ENCODE measurements at regions not wholly inside any gene's neighbourhood (a gene's known extent, or its start where the extent isn't known, plus 50 kb on each side); places are given as distances from the start of the nearest gene placed in this dataset.

DNA sequence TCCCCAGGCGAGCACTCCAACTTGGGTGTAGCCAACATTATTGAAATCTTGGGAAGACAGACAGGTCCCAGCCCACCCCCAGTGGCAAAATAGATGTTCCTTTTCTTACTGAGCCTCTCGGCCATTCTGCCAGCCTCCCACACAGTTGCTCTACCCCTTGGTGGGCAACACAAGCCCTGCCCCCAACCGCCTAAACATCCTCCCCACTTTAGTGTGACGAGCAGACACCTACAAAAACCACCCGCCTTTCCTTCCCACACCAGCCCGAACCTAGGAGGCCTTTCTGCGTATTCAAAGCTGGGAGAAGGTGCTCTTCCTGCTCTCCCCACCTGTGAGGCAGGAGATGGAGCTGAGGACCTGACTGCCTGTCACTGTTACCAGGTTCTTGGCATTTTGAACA lies 58.6 kb upstream of the CAB39 start:
- in situ Hi-C loops (cut with MboI): no loop called here
- Histone ChIP-seq H3F3A (ENCODE audit: insufficient read depth) (no peaks in the 10 kb centered on the region), H3K79me2 (ENCODE audit: insufficient read depth) (no peaks in the 10 kb centered on the region), H3K27me3 (replicated peaks; ENCODE audit: insufficient read depth) (no peaks in the 10 kb centered on the region), H3K27ac (no peak overlapping the region), H3K9me3 (ENCODE audit: low read depth) (no peaks in the 10 kb centered on the region), H3K9me2 (ENCODE audit: insufficient read depth) (no peaks in the 10 kb centered on the region), H3K4me2 (ENCODE audit: unreplicated experiment) (no peak overlapping the region), H3K36me3 (ENCODE audit: low read depth) (no peaks in the 10 kb centered on the region), H3K4me3 (no peak overlapping the region), H3K4me1 (ENCODE audit: insufficient read depth) (no peaks in the 10 kb centered on the region), H3K9ac (no peak overlapping the region), H4K20me1 (ENCODE audit: insufficient read depth) (no peaks in the 10 kb centered on the region), H2AFZ (no peak overlapping the region)
- TF ChIP-seq EZH2phosphoT487 (IDR thresholded peaks at IDR 0.05; ENCODE audit: insufficient read depth, low read depth): no peak
- no peak for TF ChIP-seq EZH2 (IDR thresholded peaks at IDR 0.05; ENCODE audit: insufficient read depth, poor library complexity, severe bottlenecking)
- no peak for DNase-seq
- 79 to 85% methylated on average over 7 of the region's 7 CpGs for WGBS, 2 experiments (ENCODE audit: low coverage in 1 of 2, low lambda C conversion rate in 2 of 2, missing lambda C conversion rate in 2 of 2)

- H3F3A ChIP-seq (ENCODE audit: insufficient read depth): no peaks in the 10 kb centered on the region
- no peak for DNase-seq
- no peak for TF ChIP-seq EZH2 (IDR thresholded peaks at IDR 0.05; ENCODE audit: insufficient read depth, poor library complexity, severe bottlenecking)
- no peak for TF ChIP-seq EZH2phosphoT487 (IDR thresholded peaks at IDR 0.05; ENCODE audit: insufficient read depth, low read depth)
- in situ Hi-C loops (cut with MboI): no loop called here
- no peaks in the 10 kb centered on the region for H3K4me1 ChIP-seq (ENCODE audit: insufficient read depth)
- H3K27me3 ChIP-seq (replicated peaks; ENCODE audit: insufficient read depth): no peaks in the 10 kb centered on the region
- WGBS, 2 experiments (ENCODE audit: low coverage in 1 of 2, low lambda C conversion rate in 2 of 2, missing lambda C conversion rate in 2 of 2): 85 to 88% methylated on average over 12 of the region's 12 CpGs
- H3K9ac ChIP-seq: no peak overlapping the region
- no peaks in the 10 kb centered on the region for H3K36me3 ChIP-seq (ENCODE audit: low read depth)
- no peak overlapping the region for H3K4me2 ChIP-seq (ENCODE audit: unreplicated experiment)
- no peaks in the 10 kb centered on the region for H3K9me3 ChIP-seq (ENCODE audit: low read depth)
- H3K27ac ChIP-seq: no peak overlapping the region
- H3K9me2 ChIP-seq (ENCODE audit: insufficient read depth): no peaks in the 10 kb centered on the region
- no peaks in the 10 kb centered on the region for H4K20me1 ChIP-seq (ENCODE audit: insufficient read depth)
- no peak overlapping the region for H2AFZ ChIP-seq
- no peaks in the 10 kb centered on the region for H3K79me2 ChIP-seq (ENCODE audit: insufficient read depth)
- H3K4me3 ChIP-seq: no peak overlapping the region
These were observed 55.2 kb upstream of the CAB39 start for GRCh38 chr2:230657462-230657861.

DNA sequence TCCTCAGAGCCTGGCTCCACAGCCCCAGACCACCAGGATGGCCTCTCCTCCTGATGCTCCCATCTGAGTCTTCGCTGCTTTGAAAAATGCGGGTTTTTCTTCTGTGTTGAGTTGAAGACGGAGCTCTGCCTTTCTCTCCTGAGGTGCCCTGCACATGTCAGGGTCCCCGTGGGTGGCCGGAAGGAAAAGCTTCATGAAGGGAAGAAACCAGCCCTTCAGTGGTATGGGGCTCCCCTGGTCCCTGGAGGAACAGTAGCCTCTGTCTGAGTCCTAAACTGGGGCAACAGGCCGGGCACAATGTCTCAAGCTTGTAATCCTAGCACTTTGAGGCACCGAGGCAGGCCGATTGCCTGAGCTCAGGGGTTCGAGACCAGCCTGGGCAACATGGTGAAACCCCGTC lies 54.7 kb upstream of the CAB39 start:
- 87 to 93% methylated on average over 10 of the region's 10 CpGs for WGBS, 2 experiments (ENCODE audit: low coverage in 1 of 2, low lambda C conversion rate in 2 of 2, missing lambda C conversion rate in 2 of 2)
- H3K9me2 ChIP-seq (ENCODE audit: insufficient read depth): no peaks in the 10 kb centered on the region
- H3F3A ChIP-seq (ENCODE audit: insufficient read depth): no peaks in the 10 kb centered on the region
- no peaks in the 10 kb centered on the region for H3K4me1 ChIP-seq (ENCODE audit: insufficient read depth)
- H3K9me3 ChIP-seq (ENCODE audit: low read depth): no peaks in the 10 kb centered on the region
- no peak overlapping the region for H3K4me3 ChIP-seq
- in situ Hi-C loops (cut with MboI): no loop called here
- no peaks in the 10 kb centered on the region for H3K36me3 ChIP-seq (ENCODE audit: low read depth)
- H3K79me2 ChIP-seq (ENCODE audit: insufficient read depth): no peaks in the 10 kb centered on the region
- no peaks in the 10 kb centered on the region for H4K20me1 ChIP-seq (ENCODE audit: insufficient read depth)
- H3K9ac ChIP-seq: no peak overlapping the region
- H2AFZ ChIP-seq: no peak overlapping the region
- no peak overlapping the region for H3K4me2 ChIP-seq (ENCODE audit: unreplicated experiment)
- TF ChIP-seq EZH2phosphoT487 (IDR thresholded peaks at IDR 0.05; ENCODE audit: insufficient read depth, low read depth): no peak
- TF ChIP-seq EZH2 (IDR thresholded peaks at IDR 0.05; ENCODE audit: insufficient read depth, poor library complexity, severe bottlenecking): no peak
- H3K27me3 ChIP-seq (replicated peaks; ENCODE audit: insufficient read depth): no peaks in the 10 kb centered on the region
- no peak for DNase-seq
- no peak overlapping the region for H3K27ac ChIP-seq

GRCh38 chr2:230658577-230658876 lies 54.1 kb upstream of the CAB39 start:
- TF ChIP-seq EZH2 (IDR thresholded peaks at IDR 0.05; ENCODE audit: insufficient read depth, poor library complexity, severe bottlenecking): no peak
- no peak for TF ChIP-seq EZH2phosphoT487 (IDR thresholded peaks at IDR 0.05; ENCODE audit: insufficient read depth, low read depth)
- no peaks in the 10 kb centered on the region for H3K4me1 ChIP-seq (ENCODE audit: insufficient read depth)
- H3K4me3 ChIP-seq: no peak overlapping the region
- H3K36me3 ChIP-seq (ENCODE audit: low read depth): no peaks in the 10 kb centered on the region
- no peaks in the 10 kb centered on the region for H3K9me2 ChIP-seq (ENCODE audit: insufficient read depth)
- no peak overlapping the region for H3K4me2 ChIP-seq (ENCODE audit: unreplicated experiment)
- in situ Hi-C loops (cut with MboI): no loop called here
- H3F3A ChIP-seq (ENCODE audit: insufficient read depth): no peaks in the 10 kb centered on the region
- 73 to 88% methylated on average over 1 of the region's 1 CpG for WGBS, 2 experiments (ENCODE audit: low coverage in 1 of 2, low lambda C conversion rate in 2 of 2, missing lambda C conversion rate in 2 of 2)
- H3K9ac ChIP-seq: no peak overlapping the region
- H3K27ac ChIP-seq: no peak overlapping the region
- no peaks in the 10 kb centered on the region for H3K27me3 ChIP-seq (replicated peaks; ENCODE audit: insufficient read depth)
- no peaks in the 10 kb centered on the region for H3K79me2 ChIP-seq (ENCODE audit: insufficient read depth)
- H3K9me3 ChIP-seq (ENCODE audit: low read depth): no peaks in the 10 kb centered on the region
- H4K20me1 ChIP-seq (ENCODE audit: insufficient read depth): no peaks in the 10 kb centered on the region
- DNase-seq: no peak
- no peak overlapping the region for H2AFZ ChIP-seq

Data from GM23248 (cell line).